HEK293 (cell line): ENCODE measurements at regions not wholly inside any gene's neighbourhood (a gene's known extent, or its start where the extent isn't known, plus 50 kb on each side); places are given as distances from the start of the nearest gene placed in this dataset.

Experiments used
- CTCF ChIA-PET: fragments of 350-600 bp; formaldehyde crosslinking; extraction: SDS; loops from one replicate; lab custom pipeline; 2021; ENCODE audit warnings: antibody characterized with exemption; lab: Yijun Ruan, JAX
- POLR2A ChIA-PET: fragments of 300-600 bp; formaldehyde crosslinking; extraction: SDS; loops from one replicate; lab custom pipeline; 2020; ENCODE audit warnings: antibody characterized with exemption, inconsistent platforms; lab: Yijun Ruan, JAX
- H3K27ac ChIP-seq: fragments of 200-500 bp; sonication (Bioruptor generic); 2 replicates; pipeline ENCODE4 v1.5.1; 2014; ENCODE audit warnings: low read depth, low read length, control low read depth, inconsistent platforms; ENCODE audit errors: extremely low read depth
- H3K36me3 ChIP-seq, 2 experiments: fragments of 200-500 bp in 1 of 2; sonication (Bioruptor generic) in 1 of 2; 1 replicate in 1 of 2; 2 replicates in 1 of 2; pipeline ENCODE4 v1.5.1; 2014 to 2017; ENCODE audit warnings: inconsistent platforms in 2 of 2, low read length in 2 of 2; ENCODE audit not compliant: control insufficient read depth in 2 of 2, insufficient read depth in 1 of 2
- H3K4me1 ChIP-seq: fragments of 200-500 bp; sonication (Bioruptor generic); 2 replicates; pipeline ENCODE4 v1.5.1; 2014; ENCODE audit warnings: mild to moderate bottlenecking, low read length, inconsistent platforms; ENCODE audit not compliant: control insufficient read depth, insufficient read depth
- H3K4me3 ChIP-seq: 2 replicates; pipeline ENCODE4 v1.5.1; 2011; ENCODE audit warnings: low read depth, mild to moderate bottlenecking, control low read depth, low read length, moderate library complexity
- H3K9me3 ChIP-seq: fragments of 200-500 bp; sonication (Bioruptor generic); 2 replicates; pipeline ENCODE4 v1.5.1; 2014; ENCODE audit warnings: low read depth, low read length, inconsistent platforms; ENCODE audit not compliant: control insufficient read depth, insufficient read depth
- BCL11A ChIP-seq: fragments of 450-650 bp; formaldehyde crosslinking; IDR thresholded peaks from 2 replicates; pipeline ENCODE4 v1.5.1; 2016; ENCODE audit warnings: low read depth, missing biosample characterization, missing genetic modification characterization
- KLF16 ChIP-seq: fragments of 450-650 bp; formaldehyde crosslinking; IDR thresholded peaks from 2 replicates; pipeline ENCODE4 v1.5.1; 2017; ENCODE audit warnings: missing biosample characterization, missing genetic modification characterization
- RBAK ChIP-seq: fragments of 450-650 bp; formaldehyde crosslinking; IDR thresholded peaks from 2 replicates; pipeline ENCODE4 v1.5.1; 2016; ENCODE audit warnings: missing biosample characterization, missing genetic modification characterization
- ZBTB1 ChIP-seq: fragments of 450-650 bp; formaldehyde crosslinking; IDR thresholded peaks from 2 replicates; pipeline ENCODE4 v1.5.1; 2016; ENCODE audit warnings: missing biosample characterization, missing genetic modification characterization
- ZNF174 ChIP-seq: fragments of 450-650 bp; formaldehyde crosslinking; IDR thresholded peaks from 2 replicates; pipeline ENCODE4 v1.5.0; 2017; ENCODE audit warnings: missing biosample characterization, mild to moderate bottlenecking, missing genetic modification characterization
- ZNF18 ChIP-seq: fragments of 450-650 bp; formaldehyde crosslinking; IDR thresholded peaks from 2 replicates; pipeline ENCODE4 v1.5.1; 2016; ENCODE audit warnings: missing biosample characterization, missing genetic modification characterization
- ZNF248 ChIP-seq: fragments of 450-650 bp; formaldehyde crosslinking; IDR thresholded peaks from 2 replicates; pipeline ENCODE4 v1.5.1; 2017; ENCODE audit warnings: missing biosample characterization, missing genetic modification characterization
- ZNF266 ChIP-seq: fragments of 450-650 bp; formaldehyde crosslinking; IDR thresholded peaks from 2 replicates; pipeline ENCODE4 v1.5.1; 2016; ENCODE audit warnings: missing biosample characterization, missing genetic modification characterization, low read depth
- ZNF280C ChIP-seq: fragments of 450-650 bp; formaldehyde crosslinking; IDR thresholded peaks from 2 replicates; pipeline ENCODE4 v1.5.1; 2016; ENCODE audit warnings: missing biosample characterization, missing genetic modification characterization
- ZNF354C ChIP-seq: fragments of 450-650 bp; formaldehyde crosslinking; IDR thresholded peaks from 2 replicates; pipeline ENCODE4 v1.5.1; 2016; ENCODE audit warnings: missing biosample characterization, missing genetic modification characterization, low read depth, borderline replicate concordance
- ZNF394 ChIP-seq: fragments of 450-650 bp; formaldehyde crosslinking; IDR thresholded peaks from 2 replicates; pipeline ENCODE4 v1.5.1; 2016; ENCODE audit warnings: missing biosample characterization, missing genetic modification characterization, mild to moderate bottlenecking, moderate library complexity, borderline replicate concordance
- ZNF501 ChIP-seq: fragments of 450-650 bp; formaldehyde crosslinking; IDR thresholded peaks from 2 replicates; pipeline ENCODE4 v1.5.1; 2016; ENCODE audit warnings: missing biosample characterization, missing genetic modification characterization
- ZNF549 ChIP-seq: fragments of 450-650 bp; IDR thresholded peaks from 2 replicates; pipeline ENCODE4 v1.5.1; 2018; ENCODE audit warnings: missing biosample characterization, missing genetic modification characterization, mild to moderate bottlenecking, inconsistent platforms, moderate library complexity
- ZNF558 ChIP-seq: fragments of 450-650 bp; formaldehyde crosslinking; IDR thresholded peaks from 2 replicates; pipeline ENCODE4 v1.5.1; 2016; ENCODE audit warnings: missing biosample characterization, missing genetic modification characterization
- ZNF571 ChIP-seq: fragments of 450-650 bp; formaldehyde crosslinking; IDR thresholded peaks from 2 replicates; pipeline ENCODE4 v1.5.0; 2017; ENCODE audit warnings: missing biosample characterization, missing genetic modification characterization
- ZNF76 ChIP-seq: fragments of 450-650 bp; formaldehyde crosslinking; IDR thresholded peaks from 2 replicates; pipeline ENCODE4; 2016; ENCODE audit warnings: low read depth, missing biosample characterization, missing genetic modification characterization, borderline replicate concordance
- ZNF785 ChIP-seq: fragments of 450-650 bp; formaldehyde crosslinking; IDR thresholded peaks from 2 replicates; pipeline ENCODE4 v1.5.1; 2016; ENCODE audit warnings: missing biosample characterization, missing genetic modification characterization
- ZSCAN23 ChIP-seq: fragments of 450-650 bp; formaldehyde crosslinking; IDR thresholded peaks from 2 replicates; pipeline ENCODE4 v1.5.1; 2016; ENCODE audit warnings: missing biosample characterization, missing genetic modification characterization
- ZSCAN5A ChIP-seq: fragments of 450-650 bp; formaldehyde crosslinking; IDR thresholded peaks from 2 replicates; pipeline ENCODE4 v1.5.1; 2016; ENCODE audit warnings: missing biosample characterization, missing genetic modification characterization

- TF ChIP-seq ZNF394 (tag by site-specific recombination): no peak
- no peak for TF ChIP-seq ZNF280C
- no peak for TF ChIP-seq ZNF18 (tag by site-specific recombination)
These were observed 476.9 kb downstream of the ZSWIM6 start (continued) for GRCh38 chr5:61808909-61809308.

GRCh38 chr5:61809651-61810050 is 477.6 kb downstream of the ZSWIM6 start:
- Histone ChIP-seq H3K4me3 (no peak overlapping the region), H3K9me3 (no peaks in the 10 kb centered on the region), H3K36me3 (no peaks in the 10 kb centered on the region), H3K4me1 (no peaks in the 10 kb centered on the region), H3K27ac (no peak overlapping the region)
- POLR2A ChIA-PET: no interaction called here
- TF ChIP-seq ZNF354C: no peak
- TF ChIP-seq ZSCAN5A (tag by site-specific recombination): no peak
- CTCF ChIA-PET: interaction anchor here (1.2 kb wide), 1 partner anchor 8 kb away, joined by 6 read pairs; no protein-coding TSS in a partner anchor

- Histone ChIP-seq H3K4me3 (no peak overlapping the region), H3K36me3 (no peaks in the 10 kb centered on the region), H3K9me3 (no peaks in the 10 kb centered on the region), H3K4me1 (no peaks in the 10 kb centered on the region), H3K27ac (no peak overlapping the region)
- POLR2A ChIA-PET: no interaction called here
- CTCF ChIA-PET: no interaction called here
- TF ChIP-seq ZNF549 (tag by site-specific recombination) (no peak), ZNF266 (tag by site-specific recombination) (no peak)
These were observed 479.0 kb downstream of the ZSWIM6 start for GRCh38 chr5:61811052-61811451.

- Histone ChIP-seq H3K36me3 (no peaks in the 10 kb centered on the region), H3K27ac (no peak overlapping the region), H3K4me1 (no peaks in the 10 kb centered on the region), H3K4me3 (no peak overlapping the region), H3K9me3 (no peaks in the 10 kb centered on the region)
- no peak for TF ChIP-seq ZSCAN23
- TF ChIP-seq ZNF174 (tag by site-specific recombination): no peak
- no peak for TF ChIP-seq ZNF76 (tag by site-specific recombination)
- CTCF ChIA-PET: interaction anchor here (1.3 kb wide), 1 partner anchor 45 kb away, joined by 3 read pairs; no protein-coding TSS in a partner anchor
- POLR2A ChIA-PET: no interaction called here
These were observed 481.3 kb downstream of the ZSWIM6 start for GRCh38 chr5:61813361-61813760.

GRCh38 chr5:61815339-61815738 is 483.3 kb downstream of the ZSWIM6 start:
- ChIA-PET POLR2A (no interaction called here), CTCF (interaction anchor here (0.6 to 1.0 kb wide), 3 partner anchors 9 to 513 kb away, joined by 3 read pairs; no protein-coding TSS in a partner anchor)
- no peaks in the 10 kb centered on the region for H3K4me1 ChIP-seq
- no peaks in the 10 kb centered on the region; the same call in 1 of the 2 replicates for H3K9me3 ChIP-seq
- H3K4me3 ChIP-seq: no peak overlapping the region
- no peak overlapping the region for H3K27ac ChIP-seq
- no peaks in the 10 kb centered on the region for H3K36me3 ChIP-seq
- TF ChIP-seq KLF16 (tag by site-specific recombination): no peak
- TF ChIP-seq BCL11A (tag by site-specific recombination): no peak
- TF ChIP-seq ZNF785 (tag by site-specific recombination): no peak
- no peak for TF ChIP-seq ZNF354C
- no peak for TF ChIP-seq ZBTB1 (tag by site-specific recombination)
- TF ChIP-seq ZNF248 (tag by site-specific recombination): no peak
- TF ChIP-seq RBAK: no peak
- TF ChIP-seq ZNF571: no peak
- no peak for TF ChIP-seq ZSCAN5A (tag by site-specific recombination)
- no peak for TF ChIP-seq ZNF174 (tag by site-specific recombination)
- TF ChIP-seq ZNF501: no peak
- no peak for TF ChIP-seq ZNF558
